Sigmoid colon (tissue), 4 donors: ENCODE measurements at regions not wholly inside any gene's neighbourhood (a gene's known extent, or its start where the extent isn't known, plus 50 kb on each side); places are given as distances from the start of the nearest gene placed in this dataset.

Experiments
- CTCF ChIP-seq, 4 experiments: fragments of 450-650 bp in 3 of 4; fragments of 200-600 bp in 1 of 4; IDR thresholded peaks; one replicate each; pipeline ENCODE4 v1.5.1; 2016 to 2019; ENCODE audit warnings: antibody characterized with exemption in 4 of 4, mild to moderate bottlenecking in 3 of 4, moderate library complexity in 2 of 4
- EP300 ChIP-seq, 4 donors: sonication (generic); formaldehyde crosslinking; IDR thresholded peaks; one replicate each; pipeline ENCODE4 v1.6.1; 2017; ENCODE audit warnings: antibody characterized with exemption in 4 of 4
- POLR2AphosphoS5 ChIP-seq, 4 donors: sonication (generic); formaldehyde crosslinking; IDR thresholded peaks; one replicate each; pipeline ENCODE4 v1.6.1; 2017; ENCODE audit warnings: antibody characterized with exemption in 4 of 4

- TF ChIP-seq EP300 (IDR thresholded peaks at IDR 0.05) (no peak), CTCF (IDR thresholded peaks at IDR 0.05) (no peak), POLR2AphosphoS5 (IDR thresholded peaks at IDR 0.05) (no peak)
Observed at GRCh38 chr10:133034762-133035161, 53.0 kb upstream of the ADGRA1 start.
